Activated T-cell treated with anti-CD3 and anti-CD28 coated beads for 24 hours (primary cell): ENCODE measurements at regions not wholly inside any gene's neighbourhood (a gene's known extent, or its start where the extent isn't known, plus 50 kb on each side); places are given as distances from the start of the nearest gene placed in this dataset.
"Not testable (repeated sequence)": the region's sequence is repeated elsewhere in the genome, so short reads cannot be mapped to it uniquely, and the experiment has no call there.

ENCODE experiments used
- DNase-seq: peaks from one replicate; pipeline ENCODE4 v3.0.0-alpha.2; 2020; ENCODE audit warnings: low read depth

GRCh38 chr3:106078635-106079034 is 209.8 kb upstream of the CBLB start:
- DNase-seq, result no peak

DNA sequence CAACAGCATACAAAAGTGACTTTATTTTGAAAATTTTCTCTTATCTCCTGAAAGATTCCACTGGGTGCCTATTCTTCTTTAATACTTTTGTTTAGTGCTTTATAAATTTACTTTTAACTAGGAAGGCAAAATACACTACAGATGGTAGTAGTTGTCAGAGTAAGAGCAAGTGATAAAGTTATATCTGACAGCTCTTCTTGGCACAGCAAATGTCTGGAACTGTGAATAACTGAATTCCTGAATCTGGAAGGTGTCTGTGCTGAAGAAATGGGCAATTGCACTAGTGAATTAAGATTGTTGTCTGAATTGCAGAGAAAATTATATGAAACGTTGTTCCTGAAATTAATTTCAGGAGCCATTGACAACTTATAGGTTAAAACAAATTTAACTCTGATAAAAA is 213.8 kb upstream of the CBLB start:
- DNase-seq, result no peak

DNA sequence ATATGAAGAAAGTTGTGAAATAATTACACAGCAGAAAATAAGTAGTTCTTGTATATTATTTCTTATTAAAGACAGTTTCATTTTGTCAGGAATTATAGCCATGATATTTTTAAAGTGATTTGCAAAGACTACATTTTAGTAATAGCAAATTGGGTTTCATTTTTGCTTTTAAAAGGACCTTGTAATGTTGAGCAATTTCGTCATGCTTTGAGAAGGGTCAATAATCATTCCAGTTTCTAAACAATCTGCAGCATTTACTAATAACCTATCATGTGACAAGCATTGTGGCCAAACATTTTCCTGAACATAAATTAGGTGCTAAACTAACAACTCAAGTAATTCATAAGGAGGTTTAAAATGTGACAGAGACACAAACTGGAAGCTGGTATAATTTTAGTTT is 214.4 kb upstream of the CBLB start:
- DNase-seq, result no peak

- DNase-seq, result no peak
Measured at GRCh38 chr3:106083854-106084253, 215.0 kb upstream of the CBLB start.

DNA sequence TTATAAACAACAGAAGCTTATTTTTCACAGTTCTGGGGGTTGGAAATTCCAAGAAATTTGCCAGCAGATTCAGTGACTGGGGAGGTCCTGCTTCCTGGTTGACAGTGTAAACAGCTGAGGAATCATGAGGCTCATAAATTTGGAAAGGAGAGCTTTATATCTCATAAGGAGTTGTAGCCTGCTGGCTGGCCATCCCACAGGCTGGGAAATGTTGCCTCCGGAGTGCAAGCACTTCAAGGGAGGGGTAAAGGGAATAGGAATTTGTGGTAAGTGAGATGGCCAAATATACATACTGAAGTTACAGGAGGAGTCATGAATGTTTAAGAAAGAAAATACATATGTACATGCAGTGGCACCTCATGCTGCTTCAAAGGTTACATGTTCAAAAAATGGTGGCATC is 217.2 kb upstream of the CBLB start:
- DNase-seq, result no peak

GRCh38 chr3:106086636-106087035 is 217.8 kb upstream of the CBLB start:
- no peak for DNase-seq

DNA sequence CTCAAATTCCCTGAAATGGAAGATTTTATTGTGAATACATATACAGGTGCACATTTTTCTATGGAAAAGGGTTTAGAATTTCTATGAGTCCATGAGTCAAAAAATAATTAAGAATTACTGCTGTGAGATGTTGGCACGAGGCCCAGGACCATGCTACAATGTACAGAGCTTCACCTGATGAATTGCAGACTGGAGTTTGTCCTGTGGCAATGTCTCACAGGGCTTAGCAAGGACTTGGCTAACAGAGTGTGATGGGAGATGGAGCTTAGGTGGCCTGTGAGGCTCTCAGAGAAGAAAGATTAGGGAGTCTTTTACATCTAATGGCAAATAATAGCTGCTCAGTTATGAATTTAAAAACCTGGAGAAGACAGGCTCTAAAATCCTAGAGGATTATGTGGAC is 219.5 kb upstream of the CBLB start:
- DNase-seq, result no peak

- no peak for DNase-seq
Measured at GRCh38 chr3:106088899-106089298, 220.1 kb upstream of the CBLB start.

DNA sequence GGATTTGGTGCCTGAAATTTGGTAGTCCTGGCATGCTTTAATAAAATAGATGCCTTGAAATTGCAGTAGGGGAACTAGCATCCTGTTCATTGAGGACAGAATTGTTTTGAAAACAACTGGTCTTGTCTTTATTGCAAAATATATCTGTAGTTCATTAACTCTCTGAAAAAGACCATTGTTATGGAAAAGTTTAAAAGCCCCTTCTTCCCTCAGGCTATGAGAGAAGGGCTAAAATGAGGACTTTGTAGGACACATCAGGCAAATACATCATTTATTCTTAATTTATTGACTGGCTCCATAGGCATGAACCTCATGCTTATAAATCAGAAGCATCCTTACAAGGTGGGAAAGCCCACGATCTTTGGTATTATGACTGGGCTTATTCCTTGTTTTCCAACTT is 221.0 kb upstream of the CBLB start:
- DNase-seq, result no peak

GRCh38 chr3:106092792-106093191 is 224.0 kb upstream of the CBLB start:
- DNase-seq, result no peak

DNA sequence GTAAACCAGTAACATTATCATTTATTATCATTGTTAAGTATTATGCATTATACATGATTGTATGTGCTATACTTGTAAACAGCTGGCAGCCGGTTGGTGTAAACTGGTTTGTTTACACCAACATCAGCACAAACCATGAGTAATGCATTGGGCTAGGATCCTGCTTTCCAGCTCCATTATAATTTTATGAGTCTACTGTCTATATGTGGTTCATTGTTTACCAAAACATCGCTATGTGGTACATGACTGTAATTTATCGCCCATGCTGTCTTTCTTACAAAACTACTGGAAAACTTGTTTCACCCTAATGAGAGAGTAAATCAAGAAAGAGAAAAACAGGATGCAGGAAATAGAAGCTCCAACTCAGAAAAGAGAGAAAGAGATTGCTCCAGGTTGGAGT is 224.8 kb upstream of the CBLB start:
- DNase-seq, result no peak

DNA sequence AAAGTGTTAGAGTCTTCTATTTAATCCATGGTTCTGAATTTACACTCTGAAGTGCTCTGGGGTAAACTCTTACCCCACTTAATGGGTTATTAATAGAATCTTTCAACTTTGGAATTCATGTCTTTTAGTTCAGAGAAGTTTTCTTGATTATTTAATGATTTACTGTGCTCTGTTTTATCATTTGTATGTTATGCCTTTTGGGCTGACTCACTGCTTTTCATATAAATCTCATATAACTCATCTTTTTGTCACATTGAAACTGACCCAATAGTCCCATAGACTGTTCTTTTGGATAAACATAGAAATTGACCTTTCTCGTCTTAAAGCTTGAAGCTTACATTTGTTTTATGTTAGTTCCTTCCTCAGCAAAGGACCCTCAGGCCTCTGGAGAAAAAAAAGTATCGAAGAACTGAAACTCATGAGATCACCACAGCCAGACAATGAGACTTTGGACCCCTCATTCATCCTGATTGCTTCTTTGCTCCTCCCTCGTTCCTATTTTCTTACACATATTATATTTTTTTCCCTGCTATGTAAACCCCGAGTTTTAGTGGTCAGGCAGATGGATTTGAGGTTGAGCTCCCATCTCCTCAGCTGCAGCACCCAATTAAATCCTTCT is 229.1 kb upstream of the CBLB start:
- DNase-seq, result no peak

DNA sequence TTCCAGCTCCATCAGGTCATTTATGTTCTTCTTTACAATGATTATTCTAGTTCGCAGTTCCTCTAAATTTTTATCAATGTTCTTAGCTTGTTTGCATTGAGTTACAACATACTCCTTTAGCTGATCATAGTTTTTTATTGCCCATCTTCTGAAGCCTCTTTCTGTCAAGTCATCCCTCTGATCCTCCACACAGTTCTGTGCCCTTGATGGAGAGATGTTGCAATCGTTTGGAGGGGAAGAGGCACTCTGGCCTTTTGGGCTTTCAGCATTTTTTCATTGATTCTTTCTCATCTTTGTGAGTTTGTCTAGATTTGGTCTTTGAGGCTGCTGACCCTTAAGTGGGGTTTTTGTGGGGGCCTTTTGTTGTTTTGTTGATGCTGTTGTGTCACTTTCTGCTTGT is 234.6 kb upstream of the CBLB start:
- DNase-seq, result no peak

GRCh38 chr3:106104078-106104477 is 235.3 kb upstream of the CBLB start:
- DNase-seq, result no peak

- no peak for DNase-seq
Measured at GRCh38 chr3:106108925-106109324, 240.1 kb upstream of the CBLB start.

DNA sequence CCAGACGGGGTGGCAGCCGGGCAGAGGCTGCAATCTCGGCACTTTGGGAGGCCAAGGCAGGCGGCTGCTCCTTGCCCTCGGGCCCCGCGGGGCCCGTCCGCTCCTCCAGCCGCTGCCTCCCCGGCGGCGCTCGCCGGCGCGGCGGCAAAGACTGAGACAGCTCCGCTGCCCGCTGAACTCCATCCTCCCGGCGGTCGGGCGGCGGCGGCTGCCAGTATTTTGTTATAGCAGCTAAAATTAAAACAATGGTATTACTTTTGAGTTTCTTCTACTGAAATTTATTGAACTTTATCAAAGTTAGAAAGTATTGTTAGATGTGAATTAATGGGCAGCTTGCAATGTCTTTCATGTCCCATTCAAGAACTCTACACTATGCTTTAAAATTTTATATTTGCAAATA is 243.7 kb upstream of the CBLB start:
- DNase-seq, result not testable (repeated sequence)

- no peak for DNase-seq
Measured at GRCh38 chr3:106113747-106114146, 244.9 kb upstream of the CBLB start.

DNA sequence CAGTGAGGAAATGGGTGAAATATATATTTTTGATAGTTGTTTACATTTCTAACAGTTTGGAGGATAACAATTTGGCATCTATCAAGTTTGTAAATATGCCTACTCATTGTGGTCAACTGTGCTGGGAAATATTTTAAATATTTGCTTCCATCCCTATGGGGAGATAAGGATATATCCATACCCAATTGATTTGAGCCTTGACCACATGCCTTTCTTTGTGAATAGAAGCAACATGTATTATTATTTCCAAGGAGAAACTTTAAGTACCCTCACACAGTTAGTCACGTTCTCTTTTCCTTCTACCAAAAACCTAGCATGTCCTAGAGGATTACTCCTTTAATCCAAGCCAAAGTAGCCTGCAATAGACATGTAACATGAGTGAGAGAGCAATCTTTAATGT is 245.4 kb upstream of the CBLB start:
- no peak for DNase-seq

DNA sequence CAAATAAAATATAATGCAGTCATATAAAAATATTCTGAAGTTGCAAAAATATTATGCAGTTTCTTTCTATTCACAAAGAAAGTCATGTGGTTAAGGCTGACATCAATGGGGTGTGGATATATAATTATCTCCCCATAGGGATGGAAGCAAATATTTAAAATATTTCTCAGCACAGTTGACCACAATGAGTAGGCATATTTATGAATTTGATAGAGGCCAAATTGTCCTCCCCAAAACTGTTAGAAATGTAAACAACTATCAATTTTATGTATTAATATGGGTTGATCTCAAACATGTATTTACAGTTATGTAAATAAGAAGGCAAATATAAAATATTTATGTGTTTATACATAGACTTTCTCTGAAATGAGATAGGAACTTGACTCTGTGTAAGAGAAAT is 246.0 kb upstream of the CBLB start:
- no peak for DNase-seq

DNA sequence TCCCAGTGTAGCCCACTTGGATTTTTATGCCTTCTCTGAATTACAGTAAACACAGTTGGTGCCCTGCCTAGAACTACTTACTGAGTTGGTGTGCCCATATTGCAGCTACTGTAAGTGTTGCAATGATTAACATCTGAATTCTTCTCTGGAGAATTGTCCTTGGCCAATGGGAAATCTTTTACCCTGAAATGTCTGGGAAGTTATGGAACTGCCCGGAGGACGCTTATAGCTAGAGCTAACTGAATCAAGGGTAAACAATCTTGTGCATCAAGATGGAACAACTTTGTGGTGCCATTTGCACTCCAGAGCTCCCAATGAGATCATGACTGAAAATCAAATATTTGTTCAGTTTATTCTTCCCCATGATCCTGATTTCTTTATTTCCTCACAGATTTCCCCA is 246.7 kb upstream of the CBLB start:
- DNase-seq, result no peak

- DNase-seq, result no peak
Measured at GRCh38 chr3:106116733-106117489, 248.1 kb upstream of the CBLB start.

DNA sequence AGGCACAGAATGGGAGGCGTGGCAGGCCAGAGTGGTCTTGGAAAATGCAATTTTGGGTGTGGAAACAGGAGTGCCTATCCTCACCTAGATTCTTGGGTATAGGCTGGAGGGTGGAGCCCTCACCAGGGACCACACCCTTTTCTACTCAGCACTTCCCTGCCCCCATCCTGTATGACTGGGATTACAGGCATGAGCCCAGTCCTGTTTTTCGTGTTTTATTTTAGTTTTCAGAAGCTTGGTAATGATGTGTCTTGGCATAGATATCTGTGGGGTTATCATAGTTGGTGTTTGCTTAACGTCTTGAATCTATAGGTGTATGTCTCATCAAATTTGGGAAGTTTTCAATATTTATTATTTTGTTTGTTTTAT is 248.7 kb upstream of the CBLB start:
- DNase-seq, result no peak

GRCh38 chr3:106119614-106120082 is 250.8 kb upstream of the CBLB start:
- DNase-seq, result peak; percentile 18

GRCh38 chr3:106120356-106120755 is 251.5 kb upstream of the CBLB start:
- DNase-seq, result no peak
